GM12878 (cell line): ENCODE measurements at regions not wholly inside any gene's neighbourhood (a gene's known extent, or its start where the extent isn't known, plus 50 kb on each side); places are given as distances from the start of the nearest gene placed in this dataset.

Experiments used
- ATAC-seq: fragments of 200-7000 bp; cut with Tn5 transposase; 3 replicates; pipeline ENCODE4 v1.9.1; 2020; ENCODE audit warnings: mild to moderate bottlenecking, moderate library complexity
- BruUV-seq: library from RNA; stranded (reverse); fragments of 400-500 nt; replicated peaks from 2 replicates; lab custom pipeline; 2021; lab: Mats Ljungman, UMichigan
- CTCF ChIA-PET: fragments of 300-600 bp; sonication (Branson Sonifier 250); formaldehyde crosslinking; extraction: SDS; loops from one replicate; lab custom pipeline; 2021; ENCODE audit warnings: inconsistent platforms; lab: Yijun Ruan, JAX
- POLR2A ChIA-PET: fragments of 350-600 bp; formaldehyde crosslinking; extraction: SDS; loops from one replicate; lab custom pipeline; 2021; ENCODE audit warnings: inconsistent platforms; lab: Charles Lee
- RAD21 ChIA-PET: fragments of 300-600 bp; sonication (Branson Sonifier 250); formaldehyde crosslinking; loops from one replicate; lab custom pipeline; 2023; ENCODE audit warnings: antibody characterized with exemption; ENCODE audit not compliant: unreplicated experiment; lab: Charles Lee
- SMC1A ChIA-PET: fragments of 300-600 bp; sonication (Branson Sonifier 250); formaldehyde crosslinking; loops from one replicate; lab custom pipeline; 2023; ENCODE audit not compliant: unreplicated experiment, uncharacterized antibody; lab: Charles Lee
- DNase-seq: peaks from one replicate; pipeline ENCODE4 v3.0.0-alpha.2; 2011; ENCODE audit warnings: low read depth, low spot score
- FAIRE-seq: peaks from 3 replicates; lab custom pipeline; 2011; peaks lifted over from hg19 to GRCh38; lab: Jason Lieb, UNC
- H2AFZ ChIP-seq: 2 replicates; pipeline ENCODE4 v1.6.0; 2011; ENCODE audit warnings: low read depth, low read length, control low read depth; ENCODE audit not compliant: control insufficient read depth
- H3K27ac ChIP-seq: 2 replicates; pipeline ENCODE4 v1.5.1; 2011; ENCODE audit warnings: control low read depth; ENCODE audit not compliant: control insufficient read depth, insufficient read depth
- H3K27me3 ChIP-seq, 2 experiments: replicated peaks in 1 of 2; 2 replicates each; pipeline versions ENCODE4 v1.6.0 to v1.6.1; 2011; ENCODE audit warnings: low read length in 1 of 2; ENCODE audit not compliant: control insufficient read depth in 2 of 2, insufficient read depth in 2 of 2
- H3K36me3 ChIP-seq, 2 experiments: 2 replicates each; pipeline ENCODE4 v1.5.1; 2011; ENCODE audit warnings: low read length in 1 of 2; ENCODE audit not compliant: control insufficient read depth in 2 of 2, insufficient read depth in 2 of 2
- H3K4me1 ChIP-seq: 2 replicates; pipeline ENCODE4 v1.6.1; 2011; ENCODE audit warnings: mild to moderate bottlenecking, low read length, moderate library complexity, mixed read lengths; ENCODE audit not compliant: control insufficient read depth, insufficient read depth
- H3K4me2 ChIP-seq: 2 replicates; pipeline ENCODE4 v1.6.0; 2011; ENCODE audit warnings: control low read depth; ENCODE audit not compliant: control insufficient read depth, insufficient read depth
- H3K4me3 ChIP-seq: fragments of 200-600 bp; sonication (generic); 2 replicates; pipeline ENCODE4 v1.5.1; 2016
- H3K79me2 ChIP-seq: 2 replicates; pipeline ENCODE4 v1.6.0; 2011; ENCODE audit warnings: low read length; ENCODE audit not compliant: control insufficient read depth, insufficient read depth
- H3K9ac ChIP-seq: 2 replicates; pipeline ENCODE4 v1.8.0; 2011; ENCODE audit warnings: low read length, control low read depth, mixed read lengths; ENCODE audit not compliant: control insufficient read depth, insufficient read depth
- H3K9me3 ChIP-seq: replicated peaks from 3 replicates; pipeline ENCODE4 v1.5.1; 2011; ENCODE audit warnings: mild to moderate bottlenecking, low read length; ENCODE audit not compliant: control insufficient read depth, insufficient read depth
- H4K20me1 ChIP-seq: 2 replicates; pipeline ENCODE4 v1.6.0; 2011; ENCODE audit not compliant: control insufficient read depth, insufficient read depth
- CBFB ChIP-seq: IDR thresholded peaks from 2 replicates; pipeline ENCODE4 v1.6.1; 2016; ENCODE audit warnings: antibody characterized with exemption, low read depth
- CEBPZ ChIP-seq: fragments of 150-350 bp; IDR thresholded peaks from 2 replicates; pipeline ENCODE4 v1.6.1; 2016; ENCODE audit warnings: low read depth, low read length
- DPF2 ChIP-seq: fragments of 450-650 bp; IDR thresholded peaks from 2 replicates; pipeline ENCODE4 v1.6.1; 2017; ENCODE audit warnings: mild to moderate bottlenecking
- ESRRA ChIP-seq: IDR thresholded peaks from 2 replicates; pipeline ENCODE4 v1.6.1; 2012; ENCODE audit warnings: mild to moderate bottlenecking, low read length, improper control_type of control experiment
- HDAC2 ChIP-seq: fragments of 200-600 bp; sonication (generic); IDR thresholded peaks from 2 replicates; pipeline ENCODE4 v1.6.1; 2017
- IKZF1 ChIP-seq: fragments of 450-650 bp; conservative IDR thresholded peaks from 2 replicates; pipeline ENCODE4 v1.6.1; 2017; ENCODE audit warnings: antibody characterized with exemption, mild to moderate bottlenecking
- MEF2B ChIP-seq: fragments of 450-650 bp; IDR thresholded peaks from 2 replicates; pipeline ENCODE4 v1.6.1; 2018; ENCODE audit warnings: mild to moderate bottlenecking, moderate library complexity; ENCODE audit not compliant: partially characterized antibody, poor library complexity, severe bottlenecking
- MTA3 ChIP-seq: IDR thresholded peaks from 2 replicates; pipeline ENCODE4 v1.6.1; 2012; ENCODE audit warnings: low read length, inconsistent platforms, borderline replicate concordance
- NBN ChIP-seq: fragments of 450-650 bp; IDR thresholded peaks from 2 replicates; pipeline ENCODE4 v1.6.1; 2016
- NFXL1 ChIP-seq: fragments of 450-650 bp; IDR thresholded peaks from 2 replicates; pipeline ENCODE4 v1.6.1; 2017; ENCODE audit warnings: antibody characterized with exemption, mild to moderate bottlenecking, borderline replicate concordance
- RCOR1 ChIP-seq: conservative IDR thresholded peaks from 2 replicates; pipeline ENCODE4 v1.6.1; 2012; ENCODE audit warnings: low read depth, low read length, improper control_type of control experiment
- SIN3A ChIP-seq: IDR thresholded peaks from 2 replicates; pipeline ENCODE4 v1.6.1; 2012; ENCODE audit warnings: low read depth, low read length, improper control_type of control experiment
- SPI1 ChIP-seq: IDR thresholded peaks from 2 replicates; pipeline ENCODE4 v1.6.1; 2011; ENCODE audit warnings: low read depth, mild to moderate bottlenecking, low read length, moderate library complexity, borderline replicate concordance; ENCODE audit not compliant: insufficient read depth
- SUZ12 ChIP-seq: fragments of 200-600 bp; sonication (generic); IDR thresholded peaks from one replicate; pipeline ENCODE4 v1.6.1; 2018; ENCODE audit warnings: antibody characterized with exemption, mild to moderate bottlenecking; ENCODE audit not compliant: unreplicated experiment
- WRNIP1 ChIP-seq: IDR thresholded peaks from 2 replicates; pipeline ENCODE4 v1.6.1; 2011; ENCODE audit warnings: low read depth, low read length, improper control_type of control experiment, borderline replicate concordance
- in situ Hi-C: fragments of 300-500 bp; cut with MboI; formaldehyde crosslinking; loops from 9 replicates; pipeline ENCODE4 v1.14.3; 2018; ENCODE audit warnings: mixed read lengths
- intact Hi-C: fragments of 100-400 bp; cut with micrococcal nuclease; formaldehyde crosslinking; loops from one replicate; pipeline ENCODE4 v1.14.2; 2022; ENCODE audit not compliant: unreplicated experiment
- TF ChIP-seq, protein P1 (sequence below): IDR thresholded peaks from 2 replicates; pipeline ENCODE4 v1.6.1; 2012; ENCODE audit warnings: mild to moderate bottlenecking, low read depth, low read length
- TF ChIP-seq, protein P2 (sequence below): fragments of 450-650 bp; IDR thresholded peaks from 2 replicates; pipeline ENCODE4 v1.6.1; 2016; ENCODE audit warnings: mild to moderate bottlenecking

- Histone ChIP-seq H3K4me1 (no peaks in the 10 kb centered on the region), H3K27ac (no peak overlapping the region), H3K79me2 (no peaks in the 10 kb centered on the region), H3K27me3 (no peaks in the 10 kb centered on the region), H4K20me1 (no peaks in the 10 kb centered on the region), H3K4me2 (no peak overlapping the region), H2AFZ (no peak overlapping the region), H3K9ac (no peak overlapping the region), H3K4me3 (no peak overlapping the region), H3K9me3 (no peaks in the 10 kb centered on the region), H3K36me3 (no peaks in the 10 kb centered on the region)
- ATAC-seq: no peak
- ChIA-PET CTCF (no interaction called here), SMC1A (interaction anchor here (1.0 kb wide), 1 partner anchor 13 kb away, joined by 3 read pairs; no protein-coding TSS in a partner anchor), POLR2A (interaction anchor here (0.6 kb wide), 1 partner anchor 9 kb away, joined by 4 read pairs; no protein-coding TSS in a partner anchor), RAD21 (no interaction called here)
- BruUV-seq: no TSS peak
- in situ Hi-C loops (no loop called here), intact Hi-C loops (no loop called here)
- TF ChIP-seq IKZF1: no peak
- no peak for TF ChIP-seq CBFB
- no peak for TF ChIP-seq RCOR1
- no peak for TF ChIP-seq CEBPZ
- no peak for TF ChIP-seq HDAC2
- no peak for TF ChIP-seq SUZ12
- TF ChIP-seq DPF2: no peak
- no peak for TF ChIP-seq NFXL1
- TF ChIP-seq MEF2B: no peak
- TF ChIP-seq, protein P1, sequence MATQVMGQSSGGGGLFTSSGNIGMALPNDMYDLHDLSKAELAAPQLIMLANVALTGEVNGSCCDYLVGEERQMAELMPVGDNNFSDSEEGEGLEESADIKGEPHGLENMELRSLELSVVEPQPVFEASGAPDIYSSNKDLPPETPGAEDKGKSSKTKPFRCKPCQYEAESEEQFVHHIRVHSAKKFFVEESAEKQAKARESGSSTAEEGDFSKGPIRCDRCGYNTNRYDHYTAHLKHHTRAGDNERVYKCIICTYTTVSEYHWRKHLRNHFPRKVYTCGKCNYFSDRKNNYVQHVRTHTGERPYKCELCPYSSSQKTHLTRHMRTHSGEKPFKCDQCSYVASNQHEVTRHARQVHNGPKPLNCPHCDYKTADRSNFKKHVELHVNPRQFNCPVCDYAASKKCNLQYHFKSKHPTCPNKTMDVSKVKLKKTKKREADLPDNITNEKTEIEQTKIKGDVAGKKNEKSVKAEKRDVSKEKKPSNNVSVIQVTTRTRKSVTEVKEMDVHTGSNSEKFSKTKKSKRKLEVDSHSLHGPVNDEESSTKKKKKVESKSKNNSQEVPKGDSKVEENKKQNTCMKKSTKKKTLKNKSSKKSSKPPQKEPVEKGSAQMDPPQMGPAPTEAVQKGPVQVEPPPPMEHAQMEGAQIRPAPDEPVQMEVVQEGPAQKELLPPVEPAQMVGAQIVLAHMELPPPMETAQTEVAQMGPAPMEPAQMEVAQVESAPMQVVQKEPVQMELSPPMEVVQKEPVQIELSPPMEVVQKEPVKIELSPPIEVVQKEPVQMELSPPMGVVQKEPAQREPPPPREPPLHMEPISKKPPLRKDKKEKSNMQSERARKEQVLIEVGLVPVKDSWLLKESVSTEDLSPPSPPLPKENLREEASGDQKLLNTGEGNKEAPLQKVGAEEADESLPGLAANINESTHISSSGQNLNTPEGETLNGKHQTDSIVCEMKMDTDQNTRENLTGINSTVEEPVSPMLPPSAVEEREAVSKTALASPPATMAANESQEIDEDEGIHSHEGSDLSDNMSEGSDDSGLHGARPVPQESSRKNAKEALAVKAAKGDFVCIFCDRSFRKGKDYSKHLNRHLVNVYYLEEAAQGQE: no peak
- TF ChIP-seq SIN3A: no peak
- no peak for TF ChIP-seq WRNIP1
- no peak for TF ChIP-seq NBN
- no peak for TF ChIP-seq ESRRA
- TF ChIP-seq MTA3: no peak
- TF ChIP-seq SPI1: no peak
- TF ChIP-seq, protein P2, sequence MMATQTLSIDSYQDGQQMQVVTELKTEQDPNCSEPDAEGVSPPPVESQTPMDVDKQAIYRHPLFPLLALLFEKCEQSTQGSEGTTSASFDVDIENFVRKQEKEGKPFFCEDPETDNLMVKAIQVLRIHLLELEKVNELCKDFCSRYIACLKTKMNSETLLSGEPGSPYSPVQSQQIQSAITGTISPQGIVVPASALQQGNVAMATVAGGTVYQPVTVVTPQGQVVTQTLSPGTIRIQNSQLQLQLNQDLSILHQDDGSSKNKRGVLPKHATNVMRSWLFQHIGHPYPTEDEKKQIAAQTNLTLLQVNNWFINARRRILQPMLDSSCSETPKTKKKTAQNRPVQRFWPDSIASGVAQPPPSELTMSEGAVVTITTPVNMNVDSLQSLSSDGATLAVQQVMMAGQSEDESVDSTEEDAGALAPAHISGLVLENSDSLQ: no peak
- FAIRE-seq: no peak
- no peak for DNase-seq
Observed at GRCh38 chr6:113211170-113211569, 646.0 kb upstream of the MARCKS start.
